HUES6 (cell line): ENCODE measurements at regions not wholly inside any gene's neighbourhood (a gene's known extent, or its start where the extent isn't known, plus 50 kb on each side); places are given as distances from the start of the nearest gene placed in this dataset.

Experiments used
- H3K27ac ChIP-seq: 2 replicates; pipeline ENCODE4 v1.7.0; 2013; ENCODE audit warnings: low read depth, mild to moderate bottlenecking, low read length, inconsistent platforms
- H3K27me3 ChIP-seq: 2 replicates; pipeline ENCODE4 v1.6.1; 2013; ENCODE audit warnings: low read length; ENCODE audit not compliant: control insufficient read depth, insufficient read depth
- H3K36me3 ChIP-seq: 2 replicates; pipeline ENCODE4 v1.6.1; 2013; ENCODE audit warnings: low read length; ENCODE audit not compliant: control insufficient read depth, insufficient read depth
- H3K4me1 ChIP-seq: 2 replicates; pipeline ENCODE4 v1.6.1; 2013; ENCODE audit warnings: low read length; ENCODE audit not compliant: control insufficient read depth, insufficient read depth
- H3K4me3 ChIP-seq: 2 replicates; pipeline ENCODE4 v1.5.1; 2013; ENCODE audit warnings: low read depth, low read length
- H3K9ac ChIP-seq: one replicate; pipeline ENCODE4 v1.6.1; 2013; ENCODE audit warnings: mild to moderate bottlenecking, low read length
- H3K9me3 ChIP-seq: 2 replicates; pipeline ENCODE4 v1.6.1; 2013; ENCODE audit warnings: low read depth, low read length; ENCODE audit not compliant: control insufficient read depth, insufficient read depth

DNA sequence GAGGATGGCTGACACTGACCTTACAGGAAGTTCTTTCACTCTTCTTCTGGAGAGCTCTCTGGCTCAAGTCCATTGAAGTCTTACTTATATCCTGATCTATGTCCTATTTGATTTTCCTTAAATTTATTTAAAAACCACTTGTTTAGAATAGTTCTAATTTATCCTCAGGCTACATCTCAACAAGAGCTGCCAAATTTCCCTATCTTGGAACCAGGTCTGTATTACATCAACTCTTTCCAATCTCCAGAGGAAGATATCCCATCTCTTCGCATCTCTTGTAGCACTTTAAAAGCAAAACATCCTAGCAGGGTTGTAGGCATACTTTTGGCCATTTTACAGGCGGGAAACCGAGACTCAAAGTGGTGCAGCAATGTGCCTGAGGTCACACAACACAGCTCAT is 290.5 kb upstream of the TEX13C start:
- Histone ChIP-seq H3K36me3 (no peaks in the 10 kb centered on the region), H3K27me3 (peaks cover 2% of the 10 kb centered on the region; the same call in 1 of the 2 replicates), H3K9me3 (no peaks in the 10 kb centered on the region), H3K9ac (no peak overlapping the region), H3K4me3 (no peak overlapping the region), H3K4me1 (no peaks in the 10 kb centered on the region), H3K27ac (no peak overlapping the region)
